Gastrocnemius medialis (tissue), 4 donors: ENCODE measurements at regions not wholly inside any gene's neighbourhood (a gene's known extent, or its start where the extent isn't known, plus 50 kb on each side); places are given as distances from the start of the nearest gene placed in this dataset.

Source experiments
- ATAC-seq, 2 donors: fragments of 150-250 bp; one replicate each; pipeline ENCODE4 v1.9.1; 2016
- DNase-seq, 2 donors: peaks; one replicate each; pipeline ENCODE4 v3.0.0-alpha.2; 2019
- H3K27ac ChIP-seq, 4 donors: fragments of 200-600 bp; sonication (generic); 1 replicate in 1 of 4; 2 replicates in 3 of 4; pipeline ENCODE4 v1.5.1; 2016 to 2018; ENCODE audit warnings: mild to moderate bottlenecking in 2 of 4, moderate library complexity in 1 of 4
- H3K27me3 ChIP-seq, 3 donors: fragments of 200-600 bp; sonication (generic) in 2 of 3; 1 replicate in 1 of 3; 2 replicates in 2 of 3; pipeline versions ENCODE4 v1.5.1 to v1.6.0; 2016 to 2019; ENCODE audit warnings: mild to moderate bottlenecking in 1 of 3, moderate library complexity in 1 of 3
- H3K36me3 ChIP-seq, 2 donors: fragments of 200-600 bp; sonication (generic) in 1 of 2; one replicate each; pipeline ENCODE4 v1.5.1; 2017 to 2018
- H3K4me1 ChIP-seq, 2 donors: fragments of 200-600 bp; sonication (generic) in 1 of 2; one replicate each; pipeline ENCODE4 v1.5.1; 2016 to 2017; ENCODE audit warnings: mild to moderate bottlenecking in 2 of 2
- H3K4me3 ChIP-seq, 4 donors: fragments of 200-600 bp; sonication (generic) in 3 of 4; 1 replicate in 1 of 4; 2 replicates in 3 of 4; pipeline ENCODE4 v1.5.1; 2016 to 2019; ENCODE audit warnings: mild to moderate bottlenecking in 2 of 4
- H3K9me3 ChIP-seq, 3 donors: fragments of 200-600 bp; sonication (generic) in 2 of 3; 1 replicate in 1 of 3; 2 replicates in 2 of 3; pipeline ENCODE4 v1.5.1; 2016 to 2019
- CTCF ChIP-seq, 5 experiments: fragments of 450-650 bp in 3 of 5; fragments of 200-600 bp in 2 of 5; sonication (generic) in 2 of 5; IDR thresholded peaks in 4 of 5; conservative IDR thresholded peaks in 1 of 5; 1 replicate in 4 of 5; 2 replicates in 1 of 5; pipeline ENCODE4 v1.5.1; 2016 to 2019; ENCODE audit warnings: antibody characterized with exemption in 5 of 5, mild to moderate bottlenecking in 3 of 5, moderate library complexity in 3 of 5
- POLR2A ChIP-seq, 2 donors: fragments of 450-650 bp; IDR thresholded peaks; one replicate each; pipeline ENCODE4 v1.6.1; 2017; ENCODE audit warnings: antibody characterized with exemption in 2 of 2, mild to moderate bottlenecking in 2 of 2, moderate library complexity in 2 of 2
- in situ Hi-C, 4 donors: fragments of 200-750 bp; cut with MboI; loops; one replicate each; pipeline versions ENCODE4 v1.15.0 to v1.8.0; 2017; ENCODE audit warnings: low sequenced_read_pairs in 4 of 4
- intact Hi-C: fragments of 100-400 bp; cut with DNase I; formaldehyde crosslinking; loops from one replicate; pipeline ENCODE4 v1.15.1; 2023; ENCODE audit warnings: low total_unique reads

- H3K4me1 ChIP-seq, result no peaks in the 10 kb centered on the region
- H3K27ac ChIP-seq, result no peak overlapping the region
- DNase-seq (no peak), ATAC-seq (no peak)
- in situ Hi-C loops, result no loop called here
- H3K4me3 ChIP-seq, result no peak overlapping the region
- TF ChIP-seq POLR2A (IDR thresholded peaks at IDR 0.05) (no peak), CTCF (IDR thresholded peaks at IDR 0.05 in 4 of 5, conservative IDR thresholded peaks at IDR 0.05 in 1 of 5) (no peak)
- H3K36me3 ChIP-seq, result no peaks in the 10 kb centered on the region
- no peaks in the 10 kb centered on the region for H3K27me3 ChIP-seq
- intact Hi-C loops, result no loop called here
- H3K9me3 ChIP-seq, result no peaks in the 10 kb centered on the region
These were observed 1399.3 kb upstream of the LRRTM1 start for GRCh38 chr2:81703831-81704230.

DNA sequence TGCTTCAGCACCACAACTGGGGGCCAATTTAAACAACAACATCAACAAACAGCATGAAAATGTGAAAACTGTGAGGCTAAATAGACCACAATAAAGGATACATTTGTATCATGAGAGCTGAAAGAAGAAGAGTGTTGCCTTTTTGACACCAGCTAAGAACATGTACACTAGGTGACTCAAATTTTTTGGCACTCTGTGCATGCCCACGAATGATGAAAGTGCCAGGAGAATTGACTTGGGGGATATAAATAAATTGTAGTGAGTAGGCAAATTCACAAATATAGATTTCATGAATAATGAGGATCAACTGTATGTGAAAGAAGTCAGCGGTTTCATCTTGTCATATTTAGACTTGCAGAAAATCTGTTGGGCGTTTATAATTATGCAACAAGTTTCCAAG is 1388.0 kb upstream of the LRRTM1 start:
- H3K4me3 ChIP-seq, result no peak overlapping the region
- no peaks in the 10 kb centered on the region for H3K27me3 ChIP-seq
- ATAC-seq (no peak), DNase-seq (no peak)
- no peaks in the 10 kb centered on the region for H3K36me3 ChIP-seq
- H3K4me1 ChIP-seq, result no peaks in the 10 kb centered on the region
- intact Hi-C loops (no loop called here), in situ Hi-C loops (no loop called here)
- TF ChIP-seq CTCF (IDR thresholded peaks at IDR 0.05 in 4 of 5, conservative IDR thresholded peaks at IDR 0.05 in 1 of 5), result no peak
- TF ChIP-seq POLR2A (IDR thresholded peaks at IDR 0.05), result no peak
- H3K9me3 ChIP-seq, result no peaks in the 10 kb centered on the region
- no peak overlapping the region for H3K27ac ChIP-seq

GRCh38 chr2:81675641-81676040 is 1371.1 kb upstream of the LRRTM1 start:
- DNase-seq (no peak), ATAC-seq (no peak)
- Histone ChIP-seq H3K27ac (no peak overlapping the region), H3K27me3 (no peaks in the 10 kb centered on the region), H3K9me3 (no peaks in the 10 kb centered on the region), H3K4me1 (no peaks in the 10 kb centered on the region), H3K36me3 (no peaks in the 10 kb centered on the region), H3K4me3 (no peak overlapping the region)
- TF ChIP-seq CTCF (IDR thresholded peaks at IDR 0.05 in 4 of 5, conservative IDR thresholded peaks at IDR 0.05 in 1 of 5), result no peak
- TF ChIP-seq POLR2A (IDR thresholded peaks at IDR 0.05), result no peak
- intact Hi-C loops, result no loop called here
- in situ Hi-C loops, result no loop called here

GRCh38 chr2:81672923-81673322 is 1368.4 kb upstream of the LRRTM1 start:
- no peak for ATAC-seq

More at GRCh38 chr2:81672923-81673322, 1368.4 kb upstream of the LRRTM1 start:
- no peak overlapping the region for H3K4me3 ChIP-seq
- no peaks in the 10 kb centered on the region for H3K4me1 ChIP-seq
- no peaks in the 10 kb centered on the region for H3K36me3 ChIP-seq
- in situ Hi-C loops (no loop called here), intact Hi-C loops (no loop called here)
- H3K27me3 ChIP-seq, result no peaks in the 10 kb centered on the region
- H3K27ac ChIP-seq, result no peak overlapping the region
- no peak for DNase-seq
- TF ChIP-seq CTCF (IDR thresholded peaks at IDR 0.05 in 4 of 5, conservative IDR thresholded peaks at IDR 0.05 in 1 of 5), result no peak
- TF ChIP-seq POLR2A (IDR thresholded peaks at IDR 0.05), result no peak
- no peaks in the 10 kb centered on the region for H3K9me3 ChIP-seq
